Breast epithelium (tissue), 4 donors: ENCODE measurements at regions not wholly inside any gene's neighbourhood (a gene's known extent, or its start where the extent isn't known, plus 50 kb on each side); places are given as distances from the start of the nearest gene placed in this dataset.

Experiments
- DNase-seq, 2 donors: peaks; one replicate each; pipeline ENCODE4 v3.0.0-alpha.2; 2019; ENCODE audit warnings: low spot score in 2 of 2
- H3K27ac ChIP-seq, 2 donors: fragments of 200-600 bp; sonication (generic) in 1 of 2; one replicate each; pipeline ENCODE4 v1.5.1; 2016 to 2019; ENCODE audit warnings: mild to moderate bottlenecking in 1 of 2
- H3K27me3 ChIP-seq, 2 donors: fragments of 200-600 bp; sonication (generic) in 1 of 2; one replicate each; pipeline versions ENCODE4 v1.5.1 to v1.6.0; 2017 to 2019; ENCODE audit warnings: control low read depth in 1 of 2, mild to moderate bottlenecking in 1 of 2
- H3K36me3 ChIP-seq: fragments of 200-600 bp; one replicate; pipeline ENCODE4 v1.5.1; 2019
- H3K4me1 ChIP-seq, 2 donors: fragments of 200-600 bp; sonication (generic); one replicate each; pipeline ENCODE4 v1.5.1; 2016 to 2019; ENCODE audit warnings: control low read depth in 1 of 2
- H3K4me3 ChIP-seq, 3 donors: fragments of 200-600 bp; sonication (generic); 1 replicate in 2 of 3; 2 replicates in 1 of 3; pipeline ENCODE4 v1.5.1; 2016 to 2019; ENCODE audit warnings: mild to moderate bottlenecking in 3 of 3, moderate library complexity in 2 of 3
- H3K9me3 ChIP-seq, 2 donors: fragments of 200-600 bp; sonication (generic) in 1 of 2; one replicate each; pipeline ENCODE4 v1.5.1; 2016 to 2019; ENCODE audit warnings: control low read depth in 1 of 2
- CTCF ChIP-seq, 3 donors: fragments of 450-650 bp; IDR thresholded peaks; one replicate each; pipeline ENCODE4 v1.5.1; 2016 to 2017; ENCODE audit warnings: antibody characterized with exemption in 3 of 3, mild to moderate bottlenecking in 3 of 3, moderate library complexity in 3 of 3
- POLR2A ChIP-seq: fragments of 450-650 bp; IDR thresholded peaks from one replicate; pipeline ENCODE4 v1.6.1; 2016; ENCODE audit warnings: antibody characterized with exemption, mild to moderate bottlenecking, moderate library complexity
- POLR2AphosphoS5 ChIP-seq, 3 donors: sonication (generic); formaldehyde crosslinking; IDR thresholded peaks; one replicate each; pipeline ENCODE4 v1.6.1; 2017; ENCODE audit warnings: antibody characterized with exemption in 3 of 3
- intact Hi-C: fragments of 100-400 bp; cut with DNase I; formaldehyde crosslinking; loops from one replicate; pipeline ENCODE4 v1.15.1; 2023; ENCODE audit warnings: low total_unique reads

DNA sequence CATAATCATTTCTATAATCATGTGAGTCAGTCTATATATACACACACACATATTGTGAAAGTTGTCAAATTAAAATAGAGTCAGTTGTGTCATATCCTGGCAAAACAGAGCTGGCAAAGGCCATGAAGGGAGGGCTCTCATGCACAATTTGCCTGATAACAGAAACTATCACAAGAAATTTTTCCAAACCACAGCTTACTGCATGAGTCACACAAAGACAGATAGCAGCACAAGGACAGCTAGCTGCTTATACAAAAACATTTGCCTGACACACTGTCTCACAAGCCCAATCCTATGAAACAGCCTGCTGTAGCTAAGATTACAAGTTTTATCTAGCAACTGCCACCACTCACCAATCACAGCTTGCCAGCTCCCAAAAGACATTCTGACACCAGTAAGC, 848.5 kb upstream of the MAN1A1 start:
- Histone ChIP-seq H3K36me3 (no peaks in the 10 kb centered on the region), H3K4me3 (no peak overlapping the region), H3K27ac (no peak overlapping the region), H3K9me3 (no peaks in the 10 kb centered on the region), H3K4me1 (no peaks in the 10 kb centered on the region), H3K27me3 (no peaks in the 10 kb centered on the region)
- intact Hi-C loops, result no loop called here
- TF ChIP-seq CTCF (IDR thresholded peaks at IDR 0.05) (no peak), POLR2AphosphoS5 (IDR thresholded peaks at IDR 0.05) (no peak), POLR2A (no peak)
- DNase-seq, result no peak

GRCh38 chr6:120186080-120186479, 836.5 kb upstream of the MAN1A1 start:
- no peak for DNase-seq
- H3K27me3 ChIP-seq, result no peaks in the 10 kb centered on the region
- intact Hi-C loops, result no loop called here
- no peak overlapping the region for H3K27ac ChIP-seq
- H3K4me3 ChIP-seq, result no peak overlapping the region
- H3K4me1 ChIP-seq, result no peaks in the 10 kb centered on the region
- no peaks in the 10 kb centered on the region for H3K9me3 ChIP-seq
- TF ChIP-seq CTCF (IDR thresholded peaks at IDR 0.05), result no peak
- TF ChIP-seq POLR2A, result no peak
- no peak for TF ChIP-seq POLR2AphosphoS5 (IDR thresholded peaks at IDR 0.05)
- no peaks in the 10 kb centered on the region for H3K36me3 ChIP-seq

- no peak overlapping the region for H3K4me3 ChIP-seq
- no peaks in the 10 kb centered on the region for H3K36me3 ChIP-seq
- H3K27ac ChIP-seq, result no peak overlapping the region
- intact Hi-C loops, result no loop called here
- H3K4me1 ChIP-seq, result no peaks in the 10 kb centered on the region
- no peak for DNase-seq
- TF ChIP-seq POLR2AphosphoS5 (IDR thresholded peaks at IDR 0.05) (no peak), CTCF (IDR thresholded peaks at IDR 0.05) (no peak), POLR2A (no peak)
- no peaks in the 10 kb centered on the region for H3K9me3 ChIP-seq
- no peaks in the 10 kb centered on the region for H3K27me3 ChIP-seq
Observed at GRCh38 chr6:120173250-120173649, 823.7 kb upstream of the MAN1A1 start.

GRCh38 chr6:120164531-120164930, 815.0 kb upstream of the MAN1A1 start:
- Histone ChIP-seq H3K4me3 (no peak overlapping the region), H3K36me3 (no peaks in the 10 kb centered on the region), H3K27ac (no peak overlapping the region), H3K9me3 (no peaks in the 10 kb centered on the region), H3K27me3 (no peaks in the 10 kb centered on the region), H3K4me1 (no peaks in the 10 kb centered on the region)
- TF ChIP-seq POLR2AphosphoS5 (IDR thresholded peaks at IDR 0.05), result no peak
- no peak for TF ChIP-seq CTCF (IDR thresholded peaks at IDR 0.05)
- TF ChIP-seq POLR2A, result no peak
- no peak for DNase-seq
- intact Hi-C loops, result no loop called here

- H3K27me3 ChIP-seq, result no peaks in the 10 kb centered on the region
Observed at GRCh38 chr6:120157873-120158272, 808.3 kb upstream of the MAN1A1 start.

More at GRCh38 chr6:120157873-120158272, 808.3 kb upstream of the MAN1A1 start:
- Histone ChIP-seq H3K36me3 (no peaks in the 10 kb centered on the region), H3K9me3 (no peaks in the 10 kb centered on the region), H3K4me1 (no peaks in the 10 kb centered on the region), H3K27ac (no peak overlapping the region), H3K4me3 (no peak overlapping the region)
- TF ChIP-seq CTCF (IDR thresholded peaks at IDR 0.05), result no peak
- TF ChIP-seq POLR2A, result no peak
- TF ChIP-seq POLR2AphosphoS5 (IDR thresholded peaks at IDR 0.05), result no peak
- intact Hi-C loops, result no loop called here
- DNase-seq, result no peak
